Activated naive CD4-positive, alpha-beta T cell treated with anti-CD3 and anti-CD28 coated beads for 36 hours (primary cell): ENCODE measurements at regions not wholly inside any gene's neighbourhood (a gene's known extent, or its start where the extent isn't known, plus 50 kb on each side); places are given as distances from the start of the nearest gene placed in this dataset.
"Not testable (repeated sequence)": the region's sequence is repeated elsewhere in the genome, so short reads cannot be mapped to it uniquely, and the experiment has no call there.

Experiments
- CTCF ChIA-PET: fragments of 350-600 bp; sonication (Branson Sonifier 250); formaldehyde crosslinking; loops from one replicate; lab custom pipeline; 2021; ENCODE audit warnings: antibody characterized with exemption; lab: Charles Lee
- DNase-seq: peaks from one replicate; pipeline ENCODE4 v3.0.0-alpha.2; 2020
- H3K27ac Mint-ChIP-seq: one replicate; pipeline ENCODE4 v1.8.0; 2021; ENCODE audit warnings: mild to moderate bottlenecking, mixed read lengths
- H3K27me3 Mint-ChIP-seq: one replicate; pipeline ENCODE4 v1.8.0; 2021; ENCODE audit warnings: low read depth, mixed read lengths
- H3K36me3 Mint-ChIP-seq: one replicate; pipeline ENCODE4 v1.8.0; 2021; ENCODE audit warnings: low read depth, mixed read lengths
- H3K4me1 Mint-ChIP-seq: one replicate; pipeline ENCODE4 v1.8.0; 2021; ENCODE audit warnings: low read depth, mixed read lengths
- H3K4me3 Mint-ChIP-seq: one replicate; pipeline ENCODE4 v1.8.0; 2021; ENCODE audit warnings: mild to moderate bottlenecking, moderate library complexity, mixed read lengths
- H3K9me3 Mint-ChIP-seq: one replicate; pipeline ENCODE4 v1.8.0; 2021; ENCODE audit warnings: mixed read lengths
- intact Hi-C: fragments of 100-400 bp; cut with micrococcal nuclease; formaldehyde crosslinking; loops from one replicate; pipeline ENCODE4 v1.15.1; 2023

- CTCF ChIA-PET: no interaction called here
- H3K27me3 Mint-ChIP-seq: peaks cover 17% of the 10 kb centered on the region
Observed at GRCh38 chr6:845101-845500, 152.2 kb upstream of the EXOC2 start.

GRCh38 chr6:842141-842540 lies 149.2 kb upstream of the EXOC2 start:
- H3K36me3 Mint-ChIP-seq: no peaks in the 10 kb centered on the region
- CTCF ChIA-PET: no interaction called here

More at GRCh38 chr6:845101-845500, 152.2 kb upstream of the EXOC2 start:
- no peak for DNase-seq
- Mint-ChIP-seq H3K27ac (no peak overlapping the region), H3K4me3 (no peak overlapping the region), H3K9me3 (no peaks in the 10 kb centered on the region), H3K36me3 (no peaks in the 10 kb centered on the region), H3K4me1 (no peaks in the 10 kb centered on the region)
- intact Hi-C loops: no loop called here

GRCh38 chr6:841569-841968 lies 148.6 kb upstream of the EXOC2 start:
- intact Hi-C loops: no loop called here
- no peak overlapping the region for H3K4me3 Mint-ChIP-seq
- H3K27me3 Mint-ChIP-seq: peaks cover 13% of the 10 kb centered on the region
- H3K4me1 Mint-ChIP-seq: no peaks in the 10 kb centered on the region
- H3K9me3 Mint-ChIP-seq: no peaks in the 10 kb centered on the region
- no peaks in the 10 kb centered on the region for H3K36me3 Mint-ChIP-seq
- H3K27ac Mint-ChIP-seq: no peak overlapping the region
- no peak for DNase-seq
- CTCF ChIA-PET: no interaction called here

More at GRCh38 chr6:842141-842540, 149.2 kb upstream of the EXOC2 start:
- H3K9me3 Mint-ChIP-seq: no peaks in the 10 kb centered on the region
- H3K27ac Mint-ChIP-seq: no peak overlapping the region
- no peak overlapping the region for H3K4me3 Mint-ChIP-seq
- H3K27me3 Mint-ChIP-seq: peaks cover 14% of the 10 kb centered on the region
- H3K4me1 Mint-ChIP-seq: no peaks in the 10 kb centered on the region
- no peak for DNase-seq
- intact Hi-C loops: no loop called here

DNA sequence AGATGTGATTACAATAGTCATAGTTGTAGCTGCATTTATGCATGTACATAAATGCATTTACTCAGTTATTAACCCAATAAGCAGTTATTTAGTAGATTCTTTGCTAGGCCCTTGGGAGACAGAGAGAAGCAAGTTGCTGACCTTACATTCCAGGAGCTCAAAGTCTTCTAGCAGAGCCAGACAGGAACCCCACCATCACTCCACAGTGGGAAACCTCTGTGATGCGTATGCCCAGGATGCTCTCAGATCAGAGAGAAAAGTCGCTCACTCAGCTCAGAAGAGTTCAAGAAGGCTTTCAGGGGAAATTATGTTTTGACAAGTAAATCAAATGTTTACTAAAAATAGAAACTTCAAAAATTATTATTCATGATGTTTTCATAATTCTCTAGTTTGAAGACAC lies 146.3 kb upstream of the EXOC2 start:
- Mint-ChIP-seq H3K4me3 (no peak overlapping the region), H3K9me3 (peaks cover 2% of the 10 kb centered on the region), H3K4me1 (no peaks in the 10 kb centered on the region), H3K36me3 (no peaks in the 10 kb centered on the region), H3K27ac (no peak overlapping the region), H3K27me3 (peaks cover 13% of the 10 kb centered on the region)
- intact Hi-C loops: no loop called here
- CTCF ChIA-PET: no interaction called here
- DNase-seq: no peak

- H3K36me3 Mint-ChIP-seq: no peaks in the 10 kb centered on the region
- H3K27ac Mint-ChIP-seq: no peak overlapping the region
- intact Hi-C loops: no loop called here
- no peaks in the 10 kb centered on the region for H3K4me1 Mint-ChIP-seq
- no peak overlapping the region for H3K4me3 Mint-ChIP-seq
- DNase-seq: no peak
- CTCF ChIA-PET: no interaction called here
- H3K9me3 Mint-ChIP-seq: peaks cover 2% of the 10 kb centered on the region
- peaks cover 12% of the 10 kb centered on the region for H3K27me3 Mint-ChIP-seq
Observed at GRCh38 chr6:837380-837779, 144.4 kb upstream of the EXOC2 start.

- no peak for DNase-seq
Observed at GRCh38 chr6:836276-836853, 143.4 kb upstream of the EXOC2 start.

GRCh38 chr6:835476-836160 lies 142.7 kb upstream of the EXOC2 start:
- H3K36me3 Mint-ChIP-seq: no peaks in the 10 kb centered on the region
- intact Hi-C loops: no loop called here
- H3K27ac Mint-ChIP-seq: no peak overlapping the region
- H3K4me3 Mint-ChIP-seq: no peak overlapping the region
- H3K4me1 Mint-ChIP-seq: no peaks in the 10 kb centered on the region
- DNase-seq: no peak
- CTCF ChIA-PET: no interaction called here
- peaks cover 2% of the 10 kb centered on the region for H3K9me3 Mint-ChIP-seq
- peaks cover 7% of the 10 kb centered on the region for H3K27me3 Mint-ChIP-seq

More at GRCh38 chr6:836276-836853, 143.4 kb upstream of the EXOC2 start:
- CTCF ChIA-PET: no interaction called here
- Mint-ChIP-seq H3K4me3 (no peak overlapping the region), H3K4me1 (no peaks in the 10 kb centered on the region), H3K9me3 (peaks cover 2% of the 10 kb centered on the region), H3K27ac (no peak overlapping the region), H3K36me3 (no peaks in the 10 kb centered on the region), H3K27me3 (peaks cover 8% of the 10 kb centered on the region)
- intact Hi-C loops: no loop called here

DNA sequence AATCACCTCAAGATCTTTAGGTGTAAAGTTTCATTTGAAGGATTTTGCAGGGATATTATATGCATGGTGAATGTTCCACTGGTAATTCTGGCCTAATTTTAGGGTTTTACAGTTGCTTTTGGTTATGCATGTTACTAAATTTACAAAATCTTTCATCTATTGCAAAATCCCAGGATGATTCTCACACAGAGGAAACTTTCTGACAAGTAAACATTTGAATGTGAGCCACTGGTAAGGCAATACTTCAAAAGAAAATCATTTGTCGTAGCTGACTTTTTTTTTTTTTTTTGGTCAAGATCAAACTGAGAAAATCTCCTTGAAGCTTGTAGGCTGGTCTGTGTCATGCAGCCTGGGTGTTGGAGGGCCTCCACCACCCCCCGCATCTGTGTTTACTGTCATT lies 141.9 kb upstream of the EXOC2 start:
- intact Hi-C loops: no loop called here
- DNase-seq: no peak
- Mint-ChIP-seq H3K4me1 (no peaks in the 10 kb centered on the region), H3K4me3 (no peak overlapping the region), H3K36me3 (no peaks in the 10 kb centered on the region), H3K27ac (no peak overlapping the region), H3K27me3 (peaks cover 3% of the 10 kb centered on the region), H3K9me3 (peaks cover 2% of the 10 kb centered on the region)
- CTCF ChIA-PET: no interaction called here

GRCh38 chr6:834190-834589 lies 141.3 kb upstream of the EXOC2 start:
- H3K4me1 Mint-ChIP-seq: no peaks in the 10 kb centered on the region
- intact Hi-C loops: no loop called here
- peaks cover 3% of the 10 kb centered on the region for H3K27me3 Mint-ChIP-seq
- CTCF ChIA-PET: no interaction called here
- H3K27ac Mint-ChIP-seq: no peak overlapping the region
- H3K36me3 Mint-ChIP-seq: no peaks in the 10 kb centered on the region
- no peak overlapping the region for H3K4me3 Mint-ChIP-seq
- no peak for DNase-seq
- H3K9me3 Mint-ChIP-seq: peaks cover 2% of the 10 kb centered on the region

- H3K27me3 Mint-ChIP-seq, CTCF ChIA-PET, H3K4me1 Mint-ChIP-seq, H3K4me3 Mint-ChIP-seq, H3K27ac Mint-ChIP-seq, DNase-seq, H3K36me3 Mint-ChIP-seq, H3K9me3 Mint-ChIP-seq, intact Hi-C loops: not testable (repeated sequence)
Observed at GRCh38 chr6:832804-833203, 139.9 kb upstream of the EXOC2 start.

DNA sequence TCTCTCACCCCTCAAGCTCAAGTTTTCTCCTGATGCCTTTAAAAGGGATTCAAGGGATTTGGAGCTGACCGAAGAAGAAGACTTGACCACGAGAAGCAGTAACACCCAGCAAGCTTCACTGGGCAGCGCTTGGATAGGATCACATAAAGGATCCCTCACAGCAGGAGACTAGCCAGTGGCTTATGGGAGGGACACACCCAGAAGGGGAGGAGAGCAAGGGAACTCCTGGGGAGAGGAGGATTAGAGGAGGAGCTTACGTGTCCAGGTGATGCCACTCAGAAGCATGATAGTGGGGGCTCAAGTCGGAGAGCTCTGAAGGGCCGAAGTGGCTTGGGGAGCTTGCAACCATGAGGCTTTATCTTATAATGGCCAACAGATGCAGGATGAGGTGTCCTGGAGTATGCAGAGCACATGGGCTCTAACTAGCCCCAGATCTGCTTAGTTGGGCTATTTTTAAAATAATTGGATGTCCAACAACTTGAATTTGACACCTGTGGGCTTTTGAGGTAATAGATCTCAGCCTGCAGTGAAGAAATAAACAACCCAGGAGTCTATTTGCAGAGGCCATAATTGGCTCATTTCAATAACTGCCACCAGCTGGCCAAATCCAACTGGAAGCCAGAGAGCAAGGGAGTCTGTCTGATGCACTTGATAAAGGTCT lies 137.9 kb upstream of the EXOC2 start:
- Mint-ChIP-seq H3K36me3 (no peaks in the 10 kb centered on the region), H3K4me3 (no peak overlapping the region), H3K4me1 (no peaks in the 10 kb centered on the region), H3K27me3 (peaks cover 15% of the 10 kb centered on the region), H3K27ac (no peak overlapping the region), H3K9me3 (peaks cover 10% of the 10 kb centered on the region)
- intact Hi-C loops: no loop called here
- CTCF ChIA-PET: no interaction called here
- DNase-seq: no peak

DNA sequence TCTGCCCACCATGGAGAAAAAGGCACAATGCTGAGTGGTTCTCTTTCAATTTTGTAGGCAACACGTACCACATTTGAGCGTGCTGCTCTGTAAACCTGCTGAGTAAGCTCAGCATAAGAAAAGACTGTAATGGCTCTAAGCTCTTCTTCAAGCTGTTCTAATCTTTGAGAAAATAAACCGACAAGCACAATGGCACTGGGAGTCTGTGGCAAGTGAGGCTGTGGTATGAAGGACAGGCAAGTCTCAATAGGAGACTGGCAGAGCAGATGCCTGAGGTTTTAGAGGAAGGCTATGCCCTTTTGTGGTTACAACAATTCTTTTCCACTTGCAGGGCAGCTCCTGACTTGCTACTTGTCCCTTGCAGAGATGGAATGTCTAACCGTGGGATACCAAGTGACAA lies 136.7 kb upstream of the EXOC2 start:
- intact Hi-C loops: no loop called here
- CTCF ChIA-PET: interaction anchor here (0.5 to 0.6 kb wide), 2 partner anchors 13 to 323 kb away, joined by 3 read pairs; no protein-coding TSS in a partner anchor
- H3K4me3 Mint-ChIP-seq: no peak overlapping the region
- H3K36me3 Mint-ChIP-seq: peaks cover 4% of the 10 kb centered on the region
- H3K4me1 Mint-ChIP-seq: no peaks in the 10 kb centered on the region
- H3K27me3 Mint-ChIP-seq: peaks cover 22% of the 10 kb centered on the region
- H3K9me3 Mint-ChIP-seq: peaks cover 10% of the 10 kb centered on the region
- H3K27ac Mint-ChIP-seq: no peak overlapping the region
- DNase-seq: no peak

DNA sequence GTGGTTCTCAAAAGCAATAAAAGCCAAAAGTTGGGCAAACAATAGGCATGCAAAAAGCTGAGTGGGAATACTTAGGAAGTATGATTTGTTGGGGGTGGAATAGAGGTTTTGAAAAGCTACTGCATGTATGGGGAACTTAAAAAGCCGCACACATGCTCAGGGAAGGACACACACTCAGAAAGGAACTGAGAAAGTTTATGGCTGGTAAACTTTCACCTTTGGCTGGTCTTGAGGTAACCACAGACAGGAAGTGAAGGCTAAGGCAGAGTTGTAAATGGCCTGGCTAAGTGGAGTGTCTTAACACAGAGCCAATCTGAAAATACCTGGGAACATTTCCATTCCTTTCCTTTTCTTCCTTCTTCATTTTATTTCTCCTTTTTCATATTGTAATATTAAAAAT lies 134.5 kb upstream of the EXOC2 start:
- H3K27ac Mint-ChIP-seq: no peak overlapping the region
- H3K4me1 Mint-ChIP-seq: no peaks in the 10 kb centered on the region
- intact Hi-C loops: no loop called here
- DNase-seq: no peak
- H3K27me3 Mint-ChIP-seq: peaks cover 24% of the 10 kb centered on the region
- CTCF ChIA-PET: no interaction called here
- H3K36me3 Mint-ChIP-seq: peaks cover 4% of the 10 kb centered on the region
- H3K4me3 Mint-ChIP-seq: no peak overlapping the region
- peaks cover 8% of the 10 kb centered on the region for H3K9me3 Mint-ChIP-seq
